NCI-H2081 (cell line): ENCODE measurements at regions not wholly inside any gene's neighbourhood (a gene's known extent, or its start where the extent isn't known, plus 50 kb on each side); places are given as distances from the start of the nearest gene placed in this dataset.
"Not testable (repeated sequence)": the region's sequence is repeated elsewhere in the genome, so short reads cannot be mapped to it uniquely, and the experiment has no call there.

Experiments
- DNase-seq, 2 experiments: peaks; one replicate each; lab custom pipeline; 2025; lab: John Stamatoyannopoulos, UW

DNA sequence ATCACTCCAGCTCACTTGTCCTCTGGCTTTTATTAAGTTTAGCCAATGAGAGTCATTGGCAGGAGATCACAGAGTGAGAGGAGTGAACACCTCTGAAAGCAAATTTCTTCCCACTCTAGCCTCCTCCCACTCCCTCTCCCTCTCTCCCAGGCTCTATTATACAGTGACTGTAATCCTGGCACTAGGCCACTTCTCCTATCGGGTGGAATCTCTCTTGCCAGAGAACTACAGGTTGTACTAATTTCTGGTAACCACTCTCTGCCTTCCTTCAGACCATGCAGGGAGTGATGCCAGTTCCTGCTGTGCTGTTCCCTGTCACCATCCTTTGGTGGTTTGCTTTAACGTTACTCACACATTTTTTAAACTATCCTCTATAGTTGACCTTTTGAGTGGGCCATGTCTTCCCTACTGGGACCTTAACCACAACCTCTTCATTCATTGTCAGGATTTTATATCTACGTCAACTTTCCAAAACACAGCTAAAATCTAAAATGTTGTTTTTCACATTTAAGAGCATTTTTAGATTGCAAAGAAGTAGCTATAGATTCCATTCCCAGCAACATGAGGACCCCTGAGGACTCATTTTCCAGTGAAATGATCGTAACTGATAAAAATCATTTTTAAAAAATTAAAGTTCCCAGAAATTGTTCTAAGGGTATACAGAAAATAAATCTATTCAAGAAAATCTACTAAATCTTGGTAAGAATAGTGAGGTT lies 217.1 kb downstream of the MREG start:
- DNase-seq: peak in 1 of 2 experiments; percentile 2

DNA sequence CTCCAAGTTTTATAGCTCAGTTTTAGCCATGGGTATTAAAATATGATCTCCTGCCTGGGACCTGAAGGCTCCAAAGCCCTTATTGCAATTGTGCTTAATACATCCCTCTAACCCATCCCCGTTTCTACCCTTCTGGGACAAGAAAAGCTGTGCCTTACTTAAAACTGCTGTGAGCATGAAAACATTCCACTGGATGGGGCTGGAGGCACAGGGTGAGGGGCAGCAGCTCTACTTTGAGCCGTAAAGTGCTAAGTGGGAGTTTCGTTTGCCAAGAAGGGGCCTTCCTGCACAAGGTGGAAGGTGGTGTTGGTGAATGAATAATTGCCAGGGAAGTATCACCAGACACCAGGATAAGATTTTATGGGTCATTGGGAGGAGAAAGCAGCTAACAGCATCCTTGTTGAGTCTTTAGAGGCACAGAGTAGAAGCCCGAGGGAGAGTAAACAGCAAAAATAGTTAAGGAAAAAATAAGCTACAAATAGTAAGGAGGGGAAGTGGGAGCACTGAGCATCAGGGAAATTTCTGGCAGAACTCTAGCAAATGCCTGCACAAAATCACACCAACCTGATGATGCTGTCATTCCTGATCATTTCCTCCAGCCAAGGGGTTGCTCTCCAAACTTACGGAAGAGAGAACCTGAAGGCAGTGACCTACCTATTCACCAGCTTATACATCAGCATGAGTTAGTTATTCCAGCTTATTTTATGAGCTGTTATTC lies 218.4 kb downstream of the MREG start:
- DNase-seq: no peak

GRCh38 chr2:215793747-215794595 lies 219.4 kb downstream of the MREG start:
- DNase-seq: no peak

GRCh38 chr2:215791481-215791937 lies 221.8 kb downstream of the MREG start:
- DNase-seq: no peak

DNA sequence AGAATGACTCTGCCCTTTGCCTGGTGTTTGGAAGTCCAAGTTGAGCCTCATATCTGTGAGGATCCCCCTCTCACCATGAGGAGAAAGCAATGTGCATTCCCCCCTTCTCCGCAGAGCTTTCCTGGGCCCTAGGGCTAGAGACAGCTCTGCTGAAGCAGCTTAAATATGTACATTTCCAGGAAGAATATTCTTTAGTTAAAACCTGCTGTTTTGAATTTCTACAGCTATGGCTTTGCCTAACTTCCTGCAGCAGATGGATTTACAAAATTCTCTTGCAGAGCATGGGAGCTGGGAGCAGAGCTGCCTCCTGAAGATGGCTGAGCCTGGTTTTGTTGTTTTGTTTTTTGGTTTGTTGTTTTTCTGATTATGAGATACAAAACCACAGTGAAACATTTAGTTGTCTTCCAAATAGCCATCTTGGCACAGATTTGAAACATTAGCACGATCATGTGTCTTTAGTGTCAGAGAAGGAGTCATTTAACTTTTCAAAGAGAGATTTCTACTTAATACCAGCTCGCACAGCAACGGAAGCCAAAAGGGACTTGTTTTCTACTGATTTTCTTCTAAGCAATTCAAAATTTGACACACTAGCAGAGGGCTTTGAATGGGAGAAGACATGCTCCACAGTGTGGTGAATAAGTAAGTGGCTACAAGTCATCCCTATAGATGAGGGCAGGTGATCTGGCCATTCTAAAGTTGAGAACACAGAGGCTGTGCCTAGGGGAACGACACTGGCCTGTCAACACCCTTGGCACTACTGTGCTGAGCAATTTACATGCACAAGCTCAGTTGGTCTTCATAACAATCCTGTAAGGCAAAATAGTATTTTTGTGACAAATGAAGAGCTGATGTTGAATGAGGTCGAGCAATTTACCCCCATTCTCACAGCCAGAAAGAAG lies 222.6 kb downstream of the MREG start:
- DNase-seq: no peak

DNA sequence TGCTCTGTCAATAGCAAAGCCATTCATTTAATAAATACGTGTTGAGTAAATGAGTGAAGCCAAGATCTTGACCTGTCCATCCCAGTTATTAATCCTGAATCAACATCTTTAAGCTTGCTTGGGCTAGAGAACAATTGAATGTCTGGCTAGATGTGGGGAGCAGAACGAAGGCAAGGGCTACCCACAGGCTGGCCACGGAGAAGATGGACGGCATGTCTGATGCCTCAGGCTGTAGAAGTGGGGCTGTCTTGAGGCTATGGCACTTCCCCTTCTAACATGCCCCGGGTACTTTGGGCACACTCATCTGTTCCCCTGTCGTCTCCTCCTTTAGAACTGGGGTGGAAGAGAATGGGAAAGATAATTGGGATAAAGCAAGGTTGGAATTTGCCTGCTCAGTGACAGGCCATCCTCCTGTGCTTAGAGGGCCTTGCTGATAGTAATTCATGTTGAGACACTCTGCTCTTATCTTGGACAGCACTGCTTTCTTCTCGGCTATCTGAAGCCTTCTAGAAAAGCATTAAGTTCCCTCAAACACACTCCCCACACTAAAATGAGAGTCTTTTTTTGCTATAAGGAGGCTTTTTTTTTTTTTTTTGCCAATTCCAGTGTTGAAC lies 225.7 kb downstream of the MREG start:
- no peak for DNase-seq

DNA sequence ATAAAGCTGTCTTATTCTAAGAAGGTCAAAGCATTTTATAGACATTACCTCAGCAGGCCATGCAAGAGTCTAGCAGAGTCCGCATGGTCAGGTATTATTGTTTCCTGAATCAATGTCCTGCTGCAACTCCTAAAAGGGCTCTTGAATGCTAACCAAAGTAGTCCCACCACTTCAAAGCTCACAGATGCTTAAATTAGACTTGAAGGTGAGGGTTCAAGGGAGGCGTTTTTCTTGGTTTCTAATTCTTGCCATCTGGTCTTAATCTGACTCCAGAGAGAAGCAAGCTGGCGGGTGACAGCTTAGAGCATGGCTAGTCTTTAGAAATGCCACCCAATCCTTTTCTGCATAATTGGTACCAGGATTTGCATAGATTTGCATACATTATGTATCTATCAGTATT lies 226.3 kb downstream of the MREG start:
- no peak for DNase-seq

GRCh38 chr2:215784371-215784783 lies 229.0 kb downstream of the MREG start:
- no peak for DNase-seq

- DNase-seq: not testable (repeated sequence)
These were observed 229.7 kb downstream of the MREG start for GRCh38 chr2:215783640-215784039.

- no peak for DNase-seq
These were observed 230.4 kb downstream of the MREG start for GRCh38 chr2:215782965-215783364.

DNA sequence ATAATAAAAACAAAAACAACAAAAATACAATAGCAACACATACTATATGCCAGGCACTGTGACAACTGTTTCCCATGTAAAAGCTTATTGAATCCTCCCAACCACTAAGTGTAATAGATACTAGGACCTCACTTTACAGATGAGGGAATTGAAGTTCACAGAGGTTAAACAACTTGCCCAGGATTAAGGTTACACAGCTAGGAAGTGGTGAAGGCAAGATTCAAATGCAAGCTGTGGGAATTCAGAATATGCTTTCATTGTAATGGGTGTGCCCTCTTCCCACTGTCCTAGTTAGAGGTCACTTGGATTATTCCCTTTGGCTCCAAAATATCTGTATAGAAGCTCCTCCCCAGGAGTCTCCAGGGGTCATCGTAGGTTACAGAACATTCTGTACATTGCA lies 231.1 kb downstream of the MREG start:
- no peak for DNase-seq

DNA sequence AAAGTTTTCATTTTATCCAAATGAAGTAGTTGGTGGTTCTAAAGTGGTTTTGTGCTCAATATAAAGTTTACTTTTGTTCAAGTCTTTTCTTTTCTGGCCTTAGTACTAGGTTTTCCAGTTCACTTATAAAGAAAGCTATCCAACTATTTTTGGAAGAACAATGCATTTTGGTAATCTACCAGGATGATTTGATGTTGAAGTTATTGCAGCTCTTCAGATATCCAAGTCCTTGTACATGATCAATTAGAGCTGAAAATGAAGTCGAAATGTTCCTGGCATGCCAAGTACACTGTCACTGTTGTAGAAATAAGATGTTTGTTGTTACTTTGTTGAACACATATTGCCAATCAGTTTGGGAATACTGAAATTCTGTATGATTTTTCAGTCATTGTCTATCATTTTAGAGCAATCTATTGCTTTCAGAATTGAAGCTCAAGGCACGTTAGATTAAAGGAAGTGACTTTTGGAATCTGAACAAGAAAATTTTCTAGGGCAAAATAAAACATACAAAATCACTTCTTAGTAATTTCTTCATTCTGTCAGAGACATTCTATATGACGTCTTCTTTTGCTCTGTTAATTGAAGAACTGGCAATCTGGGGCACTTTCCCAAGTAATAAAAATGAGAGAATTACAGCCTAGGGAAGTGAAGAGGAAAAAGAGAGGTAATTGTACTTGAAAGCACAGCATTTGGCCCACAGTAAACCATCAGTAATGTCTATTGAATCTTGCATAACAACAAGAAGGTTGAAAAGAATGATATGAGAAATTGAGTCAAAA lies 232.3 kb downstream of the MREG start:
- no peak for DNase-seq

DNA sequence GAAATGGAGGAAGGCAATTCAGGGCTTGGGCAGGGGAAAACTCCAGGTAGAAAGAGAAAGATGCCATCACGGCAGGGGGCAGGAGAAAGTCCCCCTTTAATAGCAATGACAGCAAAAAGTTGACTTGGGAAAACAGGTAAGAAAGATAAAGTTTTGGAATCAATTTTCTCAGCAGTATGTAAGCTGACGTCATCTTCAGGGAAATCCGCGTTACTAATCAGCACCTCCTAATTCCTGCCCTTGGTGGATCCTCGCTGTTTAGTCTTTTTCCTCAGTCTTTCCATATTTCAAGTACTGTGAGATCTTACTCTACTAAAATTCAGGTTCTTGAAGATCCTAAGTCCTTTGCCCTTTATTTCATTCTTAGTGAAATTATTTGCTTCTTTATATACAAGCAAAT lies 233.0 kb downstream of the MREG start:
- no peak for DNase-seq

- DNase-seq: no peak
These were observed 233.4 kb downstream of the MREG start for GRCh38 chr2:215779912-215780311.

- DNase-seq: no peak
These were observed 235.8 kb downstream of the MREG start for GRCh38 chr2:215777465-215778044.

DNA sequence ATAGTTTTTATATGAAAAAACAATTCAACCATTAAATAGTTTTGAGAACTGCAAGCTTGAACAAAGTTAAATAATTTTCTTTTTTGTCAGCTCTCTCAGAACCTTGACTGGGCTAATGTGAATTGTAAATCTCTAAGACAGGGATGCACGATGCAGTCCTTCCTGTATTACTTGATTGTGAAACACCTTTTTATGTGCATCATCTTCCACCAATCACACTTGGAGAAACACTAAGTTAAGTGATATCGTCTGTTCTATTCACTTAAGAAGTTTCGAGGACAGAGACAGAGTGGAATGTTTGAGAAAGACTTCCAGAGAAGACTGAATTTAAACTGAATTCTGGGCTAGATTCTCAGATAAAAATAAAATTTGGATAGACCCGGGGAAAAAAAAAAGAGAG lies 238.2 kb downstream of the MREG start:
- DNase-seq: no peak

DNA sequence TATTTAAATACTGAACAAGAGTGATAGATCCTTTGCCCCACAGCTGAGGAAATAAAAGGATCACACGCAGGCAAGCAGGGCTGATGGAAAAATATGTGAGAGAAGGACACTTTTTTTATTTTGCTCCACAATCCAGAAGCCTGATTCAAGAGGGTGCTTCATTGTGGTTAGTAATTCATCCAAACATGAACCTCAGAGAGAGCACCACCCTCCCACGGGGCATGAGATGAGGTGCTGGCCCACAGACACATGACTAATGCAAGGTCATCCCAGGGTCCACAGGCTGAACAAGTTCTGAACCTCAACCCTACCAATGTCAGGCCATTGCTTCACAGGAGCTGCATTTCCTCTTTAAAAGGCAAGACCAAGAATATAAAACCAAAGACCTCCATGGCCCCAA lies 239.6 kb downstream of the MREG start:
- no peak for DNase-seq

DNA sequence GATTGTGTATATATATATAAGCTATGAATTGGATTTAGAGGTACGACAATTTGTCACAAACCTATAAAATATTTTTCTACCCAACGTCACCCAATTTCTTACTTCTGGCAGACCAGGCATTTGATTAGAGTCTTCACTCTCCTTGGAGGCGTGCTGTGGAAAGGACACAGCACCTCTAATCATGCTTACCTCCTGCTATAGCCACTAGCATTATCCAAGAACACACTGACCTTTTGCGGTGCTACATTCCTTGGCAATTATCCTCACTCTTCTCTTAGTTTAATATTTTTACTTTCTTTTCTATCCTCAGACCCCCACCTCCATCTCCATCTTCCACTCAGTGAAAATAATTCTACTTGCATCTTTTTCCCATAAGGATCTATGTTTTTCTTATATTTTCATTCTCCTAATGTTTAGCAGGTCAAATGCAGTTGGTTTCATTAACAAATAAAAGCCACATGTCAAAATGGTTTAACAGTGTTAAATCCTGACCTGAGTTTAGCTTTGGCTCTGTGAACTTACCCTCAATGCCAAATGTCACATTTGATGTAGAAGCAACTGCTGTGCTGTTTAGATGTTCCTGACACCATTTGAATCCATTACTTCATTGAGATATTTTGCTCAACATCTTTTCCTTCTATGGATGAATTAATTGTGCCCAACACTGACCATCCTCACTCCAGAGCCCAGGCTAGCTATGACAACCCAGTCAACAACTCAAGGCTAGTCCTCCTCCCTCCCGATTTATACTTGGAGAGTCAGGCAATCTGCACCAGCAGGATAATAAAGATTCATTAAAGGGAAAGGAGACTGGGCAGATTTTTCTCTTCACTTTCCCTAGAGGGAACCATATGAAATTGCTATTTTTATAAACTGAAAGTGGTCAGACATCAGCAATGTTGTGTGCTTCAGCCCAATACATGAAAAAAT lies 240.5 kb downstream of the MREG start:
- DNase-seq: no peak

DNA sequence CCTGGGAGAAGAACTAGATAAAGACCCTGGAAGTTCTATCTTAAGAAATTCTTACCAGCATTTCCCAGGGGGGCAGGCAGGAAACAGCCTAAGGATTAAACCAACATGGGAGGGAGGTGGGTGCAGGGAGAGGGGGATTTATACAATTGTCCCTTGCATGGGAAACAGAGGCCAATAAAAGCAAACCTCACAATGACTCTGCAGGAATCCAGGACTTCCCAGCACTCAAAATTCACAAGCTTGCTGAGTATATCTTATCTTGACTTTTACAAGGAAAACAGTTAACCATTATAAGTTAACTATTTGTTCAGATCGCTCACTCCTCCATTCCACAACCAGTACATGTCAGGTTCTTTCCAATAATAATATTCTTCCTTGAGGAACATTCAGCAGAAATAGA lies 241.3 kb downstream of the MREG start:
- no peak for DNase-seq
